GM18505 (cell line): ENCODE measurements at regions not wholly inside any gene's neighbourhood (a gene's known extent, or its start where the extent isn't known, plus 50 kb on each side); places are given as distances from the start of the nearest gene placed in this dataset.

Experiments
- ATAC-seq: cut with Tn5 transposase; IDR thresholded peaks from one replicate; pipeline ENCODE4 v1.9.1; 2021; ENCODE audit not compliant: unreplicated experiment
- POLR2A ChIP-seq: IDR thresholded peaks from 4 replicates; pipeline ENCODE4 v1.6.1; 2011; ENCODE audit warnings: borderline replicate concordance; ENCODE audit not compliant: insufficient read depth, insufficient read length; ENCODE audit errors: extremely low read depth

- ATAC-seq: no peak
- TF ChIP-seq POLR2A: no peak
Observed at GRCh38 chr10:131750973-131751826, 149.6 kb upstream of the PPP2R2D start.

DNA sequence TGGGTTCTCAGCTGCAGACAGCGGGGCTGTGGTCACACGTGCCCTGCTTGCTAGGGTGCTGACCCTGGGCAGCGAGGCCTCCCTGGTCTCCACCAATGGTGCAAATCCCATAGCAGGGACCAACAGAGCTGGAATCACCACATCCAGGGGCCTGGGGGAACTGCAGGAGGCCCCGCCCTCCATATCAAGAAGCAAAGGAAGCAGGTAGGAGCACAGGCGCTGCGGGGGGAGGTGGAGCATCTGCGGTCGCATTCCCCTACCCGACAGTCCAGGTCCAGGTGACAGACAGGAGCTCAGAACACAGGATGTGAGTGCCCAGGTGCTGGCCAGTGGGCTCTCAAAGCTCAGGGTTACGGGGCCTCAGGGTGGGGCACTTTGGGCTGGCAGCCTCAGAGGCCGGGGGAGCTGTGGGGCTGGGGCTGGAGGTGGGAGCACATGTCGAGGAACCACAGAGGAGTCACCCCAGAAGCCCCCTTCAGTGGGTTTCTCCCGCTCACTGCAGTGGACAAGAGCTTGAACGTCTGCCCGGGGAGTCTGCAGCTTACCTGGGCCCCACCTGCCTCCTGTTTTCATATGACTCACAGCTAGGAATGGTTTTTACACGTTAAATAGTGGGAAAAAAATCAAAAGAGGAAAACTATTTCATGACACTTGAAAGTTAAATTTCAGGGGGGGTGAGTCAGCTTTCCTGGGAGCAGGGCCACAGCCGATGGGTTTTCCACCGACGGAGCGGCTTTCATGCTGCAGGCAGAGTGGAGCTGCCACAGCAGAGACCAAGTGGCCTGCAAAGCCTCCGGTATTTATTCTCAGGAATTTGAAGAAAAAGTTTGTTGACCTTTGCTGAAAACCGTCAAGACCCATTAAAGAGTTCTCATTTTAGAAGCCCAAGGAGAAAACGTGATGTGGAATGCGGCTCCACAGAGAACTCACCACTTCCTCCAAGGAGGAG, 148.7 kb upstream of the PPP2R2D start:
- no peak for TF ChIP-seq POLR2A
- no peak for ATAC-seq

DNA sequence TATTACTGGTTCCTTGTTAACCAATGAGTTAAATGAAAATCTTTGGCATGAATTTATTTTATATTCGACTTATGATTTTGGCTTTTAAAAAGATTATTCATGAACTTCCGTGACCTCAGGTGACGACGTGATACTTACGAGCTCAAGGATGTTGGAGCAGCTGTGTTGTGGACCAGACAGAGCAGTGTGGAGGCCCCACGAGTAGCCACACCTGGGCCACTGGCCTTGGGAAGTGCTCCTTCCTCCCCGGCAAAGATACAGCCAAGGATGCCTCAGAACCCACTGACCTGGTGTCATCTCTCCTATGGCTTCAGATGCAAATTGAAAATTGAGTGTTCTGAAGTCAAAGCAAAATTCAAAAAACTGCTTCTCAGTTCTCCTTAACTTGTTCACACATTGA, 147.5 kb upstream of the PPP2R2D start:
- TF ChIP-seq POLR2A: no peak
- ATAC-seq: no peak

GRCh38 chr10:131755200-131755599, 145.6 kb upstream of the PPP2R2D start:
- TF ChIP-seq POLR2A: no peak
- ATAC-seq: no peak

- ATAC-seq: no peak
- TF ChIP-seq POLR2A: no peak
Observed at GRCh38 chr10:131757285-131758058, 143.3 kb upstream of the PPP2R2D start.

DNA sequence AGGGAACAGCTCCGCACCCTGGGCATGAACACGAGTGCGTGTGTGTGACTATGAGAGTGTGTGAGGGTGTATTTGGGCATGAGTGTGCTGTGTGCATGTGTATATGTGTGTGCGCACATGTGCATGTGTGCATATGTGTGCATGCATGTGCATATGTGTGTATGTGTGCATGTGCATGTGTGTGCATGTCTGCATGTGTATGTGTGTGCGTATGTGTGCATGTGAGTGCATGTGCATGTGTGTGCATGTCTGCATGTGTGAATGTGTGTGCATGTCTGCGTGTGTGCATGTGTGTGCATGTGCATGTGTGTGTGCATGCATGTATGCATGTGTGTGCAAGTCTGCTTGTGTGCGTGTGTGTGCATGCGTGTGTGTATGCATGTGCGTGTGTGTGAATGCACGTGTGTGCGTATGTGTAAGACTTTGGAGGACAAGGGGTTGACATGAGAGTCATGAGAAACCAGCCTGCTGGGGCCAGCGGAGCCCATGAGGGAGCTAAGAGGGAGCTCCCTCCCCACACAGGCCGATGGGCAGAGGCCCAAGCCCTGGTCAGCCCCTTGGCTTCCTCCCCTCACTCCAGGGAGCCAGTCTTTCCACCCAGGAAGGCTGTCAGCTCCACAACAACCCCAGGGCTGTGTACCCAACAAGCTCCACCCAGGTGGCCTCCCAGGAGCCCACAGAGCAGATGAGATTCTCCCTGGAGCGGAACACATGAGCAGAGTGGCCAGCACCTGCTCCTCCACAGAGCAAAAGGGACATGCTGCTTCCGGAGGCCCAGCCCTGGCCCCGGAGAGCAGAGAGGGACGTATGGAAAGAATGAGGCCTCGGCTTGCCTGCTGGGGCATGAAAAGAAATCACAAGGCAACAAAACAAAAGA, 142.5 kb upstream of the PPP2R2D start:
- no peak for TF ChIP-seq POLR2A
- ATAC-seq: no peak

- TF ChIP-seq POLR2A: no peak
- ATAC-seq: no peak
Observed at GRCh38 chr10:131758939-131759301, 141.9 kb upstream of the PPP2R2D start.

- ATAC-seq: no peak
- no peak for TF ChIP-seq POLR2A
Observed at GRCh38 chr10:131759347-131759746, 141.5 kb upstream of the PPP2R2D start.

- no peak for ATAC-seq
- no peak for TF ChIP-seq POLR2A
Observed at GRCh38 chr10:131760416-131761166, 140.2 kb upstream of the PPP2R2D start.

DNA sequence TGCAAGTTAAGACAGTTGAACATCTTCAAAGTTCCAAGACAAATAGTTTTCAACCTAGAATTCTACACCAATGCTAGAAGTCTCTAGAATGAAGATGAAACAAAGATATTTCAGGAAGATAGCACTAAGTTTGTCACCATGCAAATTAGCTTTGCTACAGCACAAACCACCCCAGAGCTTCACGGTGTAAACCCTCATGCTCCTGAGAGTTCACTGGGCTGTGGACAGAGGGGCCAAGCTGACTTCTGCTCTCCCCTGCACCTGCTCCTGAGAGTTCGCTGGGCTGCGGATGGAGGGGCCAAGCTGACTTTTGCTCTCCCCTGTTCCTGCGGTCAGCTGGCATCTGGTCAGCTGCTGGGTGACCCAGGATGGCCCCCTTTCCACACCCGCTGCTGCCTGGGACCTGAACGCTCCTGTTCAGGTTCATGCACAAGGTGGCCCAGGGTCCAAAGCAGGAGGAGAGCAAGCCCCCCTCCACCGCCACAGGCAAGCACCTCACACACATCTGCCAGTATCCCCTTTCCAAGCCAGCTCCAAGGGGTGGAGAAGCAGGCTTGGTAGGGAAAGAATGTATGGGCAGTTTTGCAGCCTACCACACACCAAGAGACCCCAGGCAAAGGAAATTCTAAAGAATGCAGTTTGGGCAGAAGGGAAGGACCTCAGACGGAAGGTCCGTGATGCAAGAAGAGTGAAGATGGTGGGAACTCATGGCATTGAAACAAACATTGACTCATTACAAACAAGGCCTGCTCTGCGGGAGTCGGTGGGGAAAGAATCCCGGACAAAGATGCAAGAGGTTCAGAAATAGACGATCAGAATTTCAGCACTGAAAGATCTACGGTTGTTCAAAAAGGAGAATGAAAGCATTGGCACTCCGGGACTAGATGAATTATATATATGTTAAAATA, 137.8 kb upstream of the PPP2R2D start:
- ATAC-seq: no peak
- no peak for TF ChIP-seq POLR2A

DNA sequence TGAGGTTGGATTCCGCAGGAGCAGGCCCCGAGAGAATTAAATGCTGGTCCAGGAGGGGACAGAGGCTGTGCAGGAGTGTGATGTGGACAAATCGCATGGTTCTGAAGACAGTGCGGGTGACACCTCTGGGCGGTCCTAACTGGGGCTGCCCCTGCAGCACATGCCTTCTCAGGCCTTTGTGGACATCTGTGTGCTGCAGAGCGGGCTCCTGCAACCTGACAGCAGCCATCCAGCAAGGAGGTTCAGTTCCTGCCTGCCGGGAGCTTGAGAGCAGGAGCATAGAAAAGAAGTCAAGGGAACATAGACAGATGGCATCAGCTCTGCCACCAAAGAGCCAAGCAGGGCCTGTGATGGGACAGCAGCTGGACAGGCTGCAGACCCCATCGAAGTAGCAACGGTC, 135.9 kb upstream of the PPP2R2D start:
- no peak for ATAC-seq
- no peak for TF ChIP-seq POLR2A
